ENCODE measurements at regions not wholly inside any gene's neighbourhood (a gene's known extent, or its start where the extent isn't known, plus 50 kb on each side); places are given as distances from the start of the nearest gene placed in this dataset.

DNA sequence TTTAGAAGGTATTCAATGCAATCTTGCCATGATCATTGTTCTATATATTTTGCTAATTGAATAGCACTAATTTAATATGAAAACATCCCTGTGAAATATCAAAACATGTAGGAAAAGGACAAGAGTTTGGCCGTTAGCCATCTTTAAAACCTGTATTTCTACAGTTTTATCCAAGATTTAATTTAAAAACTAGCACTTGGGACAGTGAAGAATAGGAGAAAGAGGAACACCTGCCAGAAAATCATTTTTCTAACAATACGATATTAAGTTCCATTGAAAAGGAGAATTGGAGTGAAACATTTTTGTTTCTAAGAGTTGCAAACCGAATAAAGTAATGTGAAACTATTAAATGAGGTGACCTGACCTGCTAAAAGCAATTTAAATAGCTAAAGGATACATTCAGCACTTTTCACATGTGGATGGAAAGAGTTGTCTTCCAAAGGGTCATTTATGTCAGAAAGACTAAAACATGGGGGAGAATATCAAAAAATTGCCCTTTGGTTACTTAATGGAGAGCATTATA is 1673.6 kb upstream of the MIR17HG start:
- no peak for TF ChIP-seq POLR2A (IDR thresholded peaks at IDR 0.05)
- TF ChIP-seq, protein P1, sequence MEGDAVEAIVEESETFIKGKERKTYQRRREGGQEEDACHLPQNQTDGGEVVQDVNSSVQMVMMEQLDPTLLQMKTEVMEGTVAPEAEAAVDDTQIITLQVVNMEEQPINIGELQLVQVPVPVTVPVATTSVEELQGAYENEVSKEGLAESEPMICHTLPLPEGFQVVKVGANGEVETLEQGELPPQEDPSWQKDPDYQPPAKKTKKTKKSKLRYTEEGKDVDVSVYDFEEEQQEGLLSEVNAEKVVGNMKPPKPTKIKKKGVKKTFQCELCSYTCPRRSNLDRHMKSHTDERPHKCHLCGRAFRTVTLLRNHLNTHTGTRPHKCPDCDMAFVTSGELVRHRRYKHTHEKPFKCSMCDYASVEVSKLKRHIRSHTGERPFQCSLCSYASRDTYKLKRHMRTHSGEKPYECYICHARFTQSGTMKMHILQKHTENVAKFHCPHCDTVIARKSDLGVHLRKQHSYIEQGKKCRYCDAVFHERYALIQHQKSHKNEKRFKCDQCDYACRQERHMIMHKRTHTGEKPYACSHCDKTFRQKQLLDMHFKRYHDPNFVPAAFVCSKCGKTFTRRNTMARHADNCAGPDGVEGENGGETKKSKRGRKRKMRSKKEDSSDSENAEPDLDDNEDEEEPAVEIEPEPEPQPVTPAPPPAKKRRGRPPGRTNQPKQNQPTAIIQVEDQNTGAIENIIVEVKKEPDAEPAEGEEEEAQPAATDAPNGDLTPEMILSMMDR (IDR thresholded peaks at IDR 0.05), result no peak
- TF ChIP-seq POLR2AphosphoS5 (IDR thresholded peaks at IDR 0.05), result no peak
